Hepatic stellate cell (primary cell): ENCODE measurements at regions not wholly inside any gene's neighbourhood (a gene's known extent, or its start where the extent isn't known, plus 50 kb on each side); places are given as distances from the start of the nearest gene placed in this dataset.

ENCODE experiments used
- DNase-seq: peaks from one replicate; pipeline ENCODE4 v3.0.0; 2011; ENCODE audit warnings: low spot score

DNA sequence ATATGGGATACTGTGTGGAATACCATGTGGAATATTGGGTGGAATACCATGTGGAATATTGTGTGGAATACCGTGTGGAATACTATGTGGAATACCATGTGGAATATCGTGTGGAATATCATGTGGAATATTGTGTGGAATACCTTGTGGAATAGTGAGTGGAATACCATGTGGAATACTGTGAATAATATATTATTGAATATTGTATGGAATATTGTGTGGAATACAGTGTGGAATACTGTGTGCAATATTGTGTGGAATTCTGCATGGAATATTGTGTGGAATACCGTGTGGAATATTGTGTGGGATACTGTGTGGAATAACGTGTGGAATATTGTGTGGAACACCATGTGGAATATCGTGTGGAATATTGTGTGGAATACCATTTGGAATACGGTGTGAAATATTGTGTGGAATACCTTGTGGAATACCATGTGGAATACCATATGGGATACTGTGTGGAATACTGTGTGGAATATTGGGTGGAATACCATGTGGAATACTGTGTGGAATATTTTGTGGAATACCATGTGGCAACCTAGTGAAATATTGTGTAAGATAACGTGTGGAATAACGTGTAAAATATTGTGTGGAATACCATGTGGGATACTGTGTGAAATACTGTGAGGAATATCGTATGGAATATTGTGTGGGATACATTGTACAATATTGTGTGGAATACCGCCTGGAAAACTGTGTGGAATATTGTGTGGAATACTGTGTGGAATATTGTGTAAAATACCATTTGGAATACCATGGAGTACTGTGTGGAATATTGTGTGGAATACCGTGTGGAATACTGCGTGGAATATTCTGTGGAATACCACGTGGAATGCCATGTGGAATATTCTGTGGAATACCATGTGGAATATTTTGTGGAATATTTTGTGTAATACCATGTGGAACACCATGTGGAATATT is 133.9 kb upstream of the CHST15 start:
- DNase-seq: no peak

DNA sequence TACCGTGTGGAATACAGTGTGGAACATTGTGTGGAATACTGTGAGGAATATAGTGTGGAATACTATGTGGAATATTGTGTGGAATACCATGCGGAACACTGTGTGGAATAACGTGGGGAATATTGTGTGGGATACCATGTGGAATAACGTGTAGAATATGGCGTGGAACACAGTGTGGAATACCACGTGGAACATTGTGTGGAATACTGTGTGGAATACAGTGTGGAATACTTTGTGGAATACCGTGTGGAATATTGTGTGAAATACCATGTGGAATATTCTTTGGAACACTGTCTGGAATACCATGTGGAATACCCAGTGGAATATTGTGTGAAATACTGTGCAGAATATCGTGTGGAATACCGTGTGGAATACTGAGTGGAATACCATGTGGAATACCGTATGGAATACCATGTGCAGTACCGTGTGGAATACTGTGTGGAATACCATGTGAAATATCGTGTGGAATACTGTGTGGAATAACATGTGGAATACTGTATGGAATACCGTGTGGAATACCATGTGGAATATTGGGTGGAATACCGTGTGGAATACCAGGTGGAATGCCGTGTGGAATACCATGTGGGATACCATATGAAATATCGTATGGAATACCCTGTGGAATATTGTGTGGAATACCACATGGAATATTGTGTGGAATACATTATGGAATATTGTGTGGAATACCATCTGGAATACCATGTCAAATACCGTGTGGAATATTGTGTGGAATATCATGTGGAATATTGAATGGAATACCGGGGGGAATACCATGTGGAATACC is 133.1 kb upstream of the CHST15 start:
- DNase-seq: no peak

DNA sequence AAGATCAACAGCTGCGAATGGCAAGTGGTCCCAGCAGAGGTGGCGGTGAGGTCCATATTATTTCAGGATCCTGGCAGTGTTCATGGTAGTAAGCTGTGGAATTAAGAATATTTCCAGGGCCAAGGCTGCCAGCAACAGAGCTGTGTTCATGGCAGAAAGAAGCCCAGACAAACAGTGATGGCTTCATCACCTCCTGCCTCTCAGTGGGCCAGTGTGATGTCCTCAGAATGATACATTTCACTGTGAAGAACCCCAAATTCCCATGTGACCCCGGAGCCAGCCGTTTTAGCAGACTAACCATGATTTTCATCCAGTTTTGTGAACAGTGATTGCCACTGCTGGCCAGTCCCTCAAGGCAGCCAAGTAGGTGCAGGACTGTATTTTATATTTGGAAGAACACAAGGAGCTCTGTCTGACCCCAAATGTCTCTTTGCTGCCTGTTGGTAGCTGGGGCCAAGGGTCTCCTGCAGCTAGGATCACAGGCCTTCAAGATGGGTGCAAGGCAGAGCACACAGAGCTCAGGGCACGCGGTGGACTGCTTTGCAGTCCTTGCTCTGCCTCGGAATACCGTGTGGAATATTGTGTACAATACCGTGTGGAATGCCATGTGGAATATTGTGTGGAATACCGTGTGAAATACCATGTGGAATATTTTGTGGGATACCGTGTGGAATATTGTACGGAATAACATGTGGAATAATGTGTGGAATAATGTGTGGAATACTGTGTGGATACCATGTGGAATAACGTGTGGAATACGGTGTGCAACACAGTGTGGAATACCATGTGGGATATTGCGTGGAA is 132.3 kb upstream of the CHST15 start:
- no peak for DNase-seq

DNA sequence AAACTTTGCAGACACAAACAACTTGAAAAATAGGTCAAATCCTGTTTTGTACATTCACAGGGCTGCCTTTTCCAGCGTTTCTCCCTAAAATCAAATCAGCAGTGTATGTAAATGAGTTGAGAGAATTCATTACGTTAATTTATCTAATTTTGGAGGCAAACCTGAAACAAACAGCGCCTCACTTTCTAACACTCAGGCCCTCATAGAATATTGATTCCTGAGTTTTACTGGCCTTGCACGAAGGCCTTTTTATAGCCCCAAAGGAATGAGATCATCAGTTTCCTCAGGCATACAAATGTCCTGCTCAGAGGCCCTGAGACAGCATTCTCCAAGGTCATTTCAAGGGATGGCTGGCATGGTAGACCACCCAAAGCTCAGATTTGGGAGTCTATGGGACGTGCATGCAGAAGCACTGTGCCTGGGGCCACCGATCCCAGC is 131.7 kb upstream of the CHST15 start:
- no peak for DNase-seq

DNA sequence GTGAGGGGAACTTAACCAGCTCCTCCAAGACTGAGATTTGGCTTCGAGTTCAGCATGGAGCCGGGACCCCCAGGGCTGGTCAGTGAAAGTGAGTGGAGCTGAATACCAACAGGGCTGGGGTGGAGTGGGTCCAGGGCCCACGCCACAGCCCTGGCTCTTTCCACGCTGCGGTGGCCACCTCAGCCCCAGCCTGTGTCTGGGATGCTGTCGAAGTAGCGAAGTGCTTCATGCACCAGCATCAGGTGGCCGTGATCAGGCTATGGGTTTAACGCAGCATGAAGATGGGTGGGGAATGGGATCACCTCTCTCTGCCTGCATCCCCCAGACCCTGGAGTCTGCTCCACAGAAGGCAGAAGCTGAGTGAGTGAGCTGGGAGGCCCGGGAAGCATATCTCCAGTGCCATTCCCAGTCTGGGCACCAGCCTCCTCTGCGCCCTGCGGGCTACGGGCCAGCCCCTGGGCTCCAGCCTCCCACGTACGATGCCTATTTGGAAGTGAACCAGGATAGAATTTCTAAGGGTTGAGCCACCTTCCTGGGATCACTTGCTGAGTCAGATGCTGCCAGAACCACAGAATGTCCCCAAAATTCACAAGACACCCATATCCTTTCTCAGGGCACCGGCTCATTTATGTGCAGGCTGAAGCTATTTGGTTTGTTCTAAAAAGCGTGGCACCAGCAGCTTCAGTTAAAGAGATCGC is 131.1 kb upstream of the CHST15 start:
- no peak for DNase-seq

DNA sequence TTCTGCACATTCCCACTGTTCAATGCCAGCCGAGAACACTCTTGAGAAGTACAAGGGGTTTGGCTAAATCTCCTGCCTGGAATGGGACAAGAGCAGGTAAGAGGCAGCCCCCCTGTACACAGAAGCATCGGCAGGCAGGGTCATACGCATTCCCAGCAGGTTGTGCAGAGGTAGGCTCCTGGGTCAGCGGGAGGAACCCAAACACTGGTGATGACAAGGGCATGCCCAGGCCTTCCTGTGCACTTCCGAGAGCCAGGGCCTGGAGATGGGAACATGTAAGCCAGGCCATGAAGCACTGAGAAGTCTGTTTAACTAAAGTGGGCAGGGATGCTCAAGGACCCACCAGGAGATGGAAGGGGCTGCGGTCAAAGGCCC is 130.3 kb upstream of the CHST15 start:
- DNase-seq: no peak

DNA sequence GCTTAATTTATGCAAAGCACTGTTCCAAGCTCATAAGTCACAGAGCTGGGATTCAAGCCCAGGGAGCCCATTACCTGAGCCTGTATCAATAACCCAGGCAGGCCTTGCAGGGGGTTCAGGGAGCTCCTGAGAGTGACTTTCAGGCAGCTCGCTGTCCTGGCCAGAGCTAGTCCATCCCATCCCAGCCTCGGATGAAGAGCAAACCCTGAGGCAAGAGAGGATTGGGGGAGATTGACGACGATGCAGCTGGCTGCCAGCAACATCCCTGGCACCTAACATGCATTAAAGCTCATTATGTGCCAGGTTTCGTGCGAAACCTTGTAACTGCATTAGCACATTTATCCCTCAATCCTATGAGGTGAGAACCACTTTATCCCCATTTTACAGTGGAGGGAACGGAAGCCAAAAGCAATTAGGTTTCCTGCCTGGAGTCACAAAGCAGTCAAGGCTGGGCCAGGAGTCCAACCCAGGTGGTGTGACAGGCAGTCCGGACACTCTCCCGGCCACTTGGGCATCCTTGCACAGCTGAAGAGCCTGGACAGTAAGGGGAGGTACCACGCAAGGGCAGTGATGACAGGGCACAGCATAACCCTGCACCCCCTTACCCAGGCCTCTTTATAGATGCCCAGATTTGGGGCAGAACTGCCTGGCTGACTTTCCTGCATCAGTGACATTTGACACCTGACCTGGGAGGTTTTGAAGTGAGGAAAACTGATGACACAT is 129.8 kb upstream of the CHST15 start:
- no peak for DNase-seq

DNA sequence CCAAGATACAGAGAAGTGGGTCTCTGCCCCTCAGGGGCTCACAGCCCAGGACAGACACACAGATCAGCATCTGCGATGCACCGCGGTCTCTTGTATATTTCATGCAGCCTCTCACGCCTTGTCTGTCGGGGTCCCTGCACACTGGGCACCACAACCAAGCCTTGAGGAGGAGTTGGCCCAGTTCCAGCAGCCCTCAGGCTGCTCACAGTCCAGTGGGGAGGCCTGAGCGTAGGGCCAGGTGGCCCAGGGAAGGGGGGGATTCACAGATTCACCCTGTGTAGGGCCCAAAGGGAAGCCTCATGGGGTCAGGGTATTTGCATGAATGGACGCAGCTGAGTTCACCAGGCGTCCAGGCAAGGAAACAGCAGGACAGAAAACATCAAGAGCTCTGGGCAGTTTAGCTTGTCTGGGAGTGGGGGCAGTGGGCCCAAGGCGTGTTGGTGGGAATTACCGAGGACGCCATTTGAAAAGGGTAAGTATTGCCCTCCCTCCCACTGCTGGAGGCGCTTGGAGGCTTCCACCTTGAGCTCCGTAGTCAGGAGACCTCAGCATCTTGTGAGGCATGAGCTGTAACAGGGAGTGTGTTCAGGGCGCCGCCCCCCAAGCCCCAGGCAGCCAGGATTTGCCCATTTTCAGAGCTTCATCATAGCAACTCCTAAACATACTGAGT is 129.1 kb upstream of the CHST15 start:
- no peak for DNase-seq

DNA sequence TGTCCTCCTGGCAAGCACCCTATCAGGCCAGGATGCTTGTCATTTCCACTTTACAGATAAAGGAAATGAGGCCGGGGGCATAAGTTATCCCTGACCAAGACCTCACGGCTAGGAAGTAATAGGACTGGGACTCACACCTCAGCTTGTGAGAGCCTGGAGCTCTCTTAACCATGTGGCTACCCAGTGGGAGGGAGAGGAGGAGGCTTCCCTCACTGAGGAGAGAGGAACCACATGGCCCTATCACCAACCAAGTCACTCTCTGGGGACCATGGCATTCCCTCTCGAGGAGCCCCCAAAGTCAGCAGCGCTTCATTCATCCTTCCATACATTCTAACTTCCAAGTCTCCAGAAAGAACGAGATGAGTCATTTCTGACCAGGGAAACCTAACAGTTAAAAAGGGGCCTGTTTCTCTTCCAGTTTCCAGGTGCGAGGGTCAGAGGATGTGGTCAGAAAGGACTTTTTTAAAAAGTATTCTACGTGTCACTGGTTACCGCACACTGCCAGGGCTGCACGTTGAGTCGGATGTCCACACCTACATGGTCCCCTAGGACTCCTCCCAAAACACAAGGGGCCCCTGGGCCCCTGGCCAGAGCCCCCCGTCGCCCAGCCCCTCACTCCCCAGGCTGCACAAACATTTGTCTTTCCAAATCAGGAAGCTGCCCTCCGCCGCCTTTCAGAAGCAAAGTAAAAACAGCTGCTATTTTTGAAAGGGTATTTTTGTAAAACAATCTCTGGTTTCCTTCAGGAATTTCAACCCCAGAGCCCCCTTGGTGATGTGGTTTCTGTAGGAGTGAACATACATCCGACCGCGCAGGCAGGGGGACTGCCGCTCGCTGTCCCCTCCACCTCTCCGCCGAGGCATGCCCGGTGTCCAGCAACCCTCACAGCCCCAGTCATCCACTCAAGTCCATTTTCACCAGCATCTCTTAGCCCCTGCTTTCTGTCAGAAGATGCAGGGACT is 128.2 kb upstream of the CHST15 start:
- DNase-seq: no peak

DNA sequence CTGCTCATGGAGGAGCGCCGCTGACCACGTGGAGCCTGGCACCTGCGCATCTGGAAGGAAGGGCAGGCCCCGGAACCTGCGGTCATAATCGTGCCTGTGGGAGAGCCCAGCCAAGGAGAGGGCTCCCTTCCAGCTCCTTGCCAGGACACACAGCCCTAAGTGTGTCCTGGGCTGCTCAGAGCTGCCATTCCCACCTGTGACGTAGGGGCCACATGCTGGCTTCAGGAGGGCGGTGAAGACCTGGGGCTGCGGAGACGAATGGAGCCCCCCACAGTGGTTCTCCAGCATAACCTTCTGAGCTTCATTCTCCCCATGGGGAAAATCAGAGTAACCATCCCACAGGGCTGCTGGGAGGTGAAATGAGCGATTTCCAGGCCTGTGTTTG is 127.6 kb upstream of the CHST15 start:
- DNase-seq: no peak

DNA sequence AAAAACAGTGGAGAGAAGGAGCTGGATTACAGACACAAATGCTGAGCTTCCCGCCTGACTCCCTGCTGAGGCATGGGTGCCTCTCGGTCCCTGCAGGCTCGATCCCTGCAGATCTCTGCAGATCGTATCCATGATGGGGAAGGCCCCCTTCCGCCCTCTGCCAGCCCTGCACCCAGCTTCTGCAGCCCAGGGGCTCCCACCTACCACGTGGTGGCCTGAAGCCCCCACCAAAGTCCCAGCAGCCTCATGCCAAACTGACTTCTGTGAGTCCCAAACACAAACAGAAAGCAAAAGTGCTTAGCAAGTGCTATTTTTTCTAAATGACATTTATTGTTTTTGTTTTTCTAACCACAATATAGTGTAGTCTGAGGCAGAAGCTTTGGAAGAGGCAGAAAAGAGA is 127.1 kb upstream of the CHST15 start:
- no peak for DNase-seq

DNA sequence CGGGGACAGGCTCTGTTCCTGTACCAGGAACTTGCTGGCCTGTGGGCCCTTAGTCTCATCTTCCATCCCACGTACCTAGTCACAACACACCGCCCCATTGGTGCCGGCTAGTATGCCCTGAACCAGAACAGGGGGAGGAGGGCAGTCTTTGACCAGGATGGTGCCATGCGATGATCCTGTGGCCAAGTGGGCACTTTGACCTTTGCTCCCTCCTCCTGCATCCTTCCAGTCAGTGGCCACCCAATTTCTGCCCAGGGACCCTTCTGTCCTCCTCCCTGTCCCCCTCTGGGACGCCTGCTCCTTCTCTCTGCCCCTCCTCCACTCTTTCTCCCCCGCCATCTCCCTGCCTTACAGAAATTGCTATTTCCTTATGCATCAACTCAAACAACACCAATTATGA is 126.3 kb upstream of the CHST15 start:
- no peak for DNase-seq

DNA sequence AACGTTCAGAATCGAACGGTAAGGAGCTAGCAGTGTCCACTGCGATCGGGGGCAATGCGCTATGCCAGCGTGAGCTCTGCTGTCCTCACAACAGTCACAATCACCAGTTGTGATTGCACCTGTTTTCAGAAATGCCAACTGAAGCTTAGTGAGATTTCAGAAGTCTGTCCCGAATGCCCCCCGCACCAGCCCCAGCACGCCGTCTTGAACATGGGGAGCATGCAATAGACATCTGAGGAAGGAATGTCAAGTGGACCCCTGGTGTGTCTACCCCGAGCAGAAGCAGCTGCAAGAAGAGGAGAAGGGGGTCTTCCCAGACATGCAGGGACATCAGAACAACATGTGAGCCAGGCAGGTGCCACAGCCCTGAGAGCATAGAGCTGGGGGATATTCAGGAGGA is 125.7 kb upstream of the CHST15 start:
- no peak for DNase-seq

DNA sequence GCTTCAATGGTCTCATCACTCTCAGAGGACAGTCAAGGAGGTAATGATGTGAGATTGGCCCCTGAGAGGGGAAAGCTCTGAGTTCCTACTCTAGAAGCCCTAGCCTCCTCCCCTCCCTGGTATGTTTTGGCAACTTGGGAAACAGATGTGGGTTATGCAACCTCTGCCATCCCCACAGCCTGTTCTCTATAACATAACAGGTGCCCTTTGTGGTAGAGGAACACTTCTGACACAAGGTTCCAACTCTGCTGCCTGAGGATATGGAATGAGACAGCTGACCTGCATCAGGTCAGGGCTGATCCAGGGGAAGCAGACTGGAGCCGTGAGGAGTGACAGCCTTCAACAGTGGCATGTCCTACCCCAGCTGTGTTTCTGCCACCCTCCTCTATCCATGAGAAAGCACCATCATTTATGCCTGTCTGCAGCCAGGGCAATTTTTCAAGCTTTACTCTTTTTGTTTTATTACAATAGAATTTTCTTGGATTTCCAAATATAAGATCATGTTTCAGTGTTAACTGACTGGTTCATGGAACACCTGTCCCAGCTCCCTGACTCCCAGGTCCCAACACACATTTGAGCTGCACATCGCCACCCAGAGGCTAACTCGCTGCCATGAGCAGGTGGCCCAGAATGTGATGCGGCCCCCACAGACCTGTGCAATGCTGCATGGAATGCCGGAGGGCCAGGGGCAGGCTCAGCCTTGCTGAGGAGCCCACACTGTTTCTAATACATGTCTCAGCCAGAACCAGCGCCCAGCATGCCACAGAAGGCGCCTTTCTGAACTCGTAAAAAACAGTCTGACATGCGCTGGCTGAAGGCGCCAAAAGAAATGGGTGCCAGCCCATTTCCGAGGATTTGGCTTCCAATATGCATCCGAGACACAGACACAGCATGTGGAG is 124.8 kb upstream of the CHST15 start:
- DNase-seq: no peak

DNA sequence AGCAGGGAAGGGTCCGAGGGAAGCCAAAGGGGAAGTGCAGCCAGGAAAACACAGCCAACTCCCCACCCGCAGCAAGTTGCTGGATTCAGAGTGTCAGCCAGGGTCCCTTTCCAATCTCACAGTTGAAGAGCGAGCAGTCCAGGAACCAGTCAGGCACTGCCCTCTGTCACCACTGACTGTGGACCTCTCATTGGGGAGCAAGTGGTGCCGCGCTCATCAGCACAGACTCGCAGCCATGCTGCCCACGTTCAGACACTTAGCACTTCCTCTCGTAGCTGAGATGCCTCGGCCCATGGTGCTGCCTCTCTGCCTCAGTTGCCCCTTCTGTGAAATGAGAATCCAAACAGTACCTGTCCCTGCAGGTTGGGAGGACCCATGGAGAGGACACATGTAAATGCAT is 123.6 kb upstream of the CHST15 start:
- no peak for DNase-seq

DNA sequence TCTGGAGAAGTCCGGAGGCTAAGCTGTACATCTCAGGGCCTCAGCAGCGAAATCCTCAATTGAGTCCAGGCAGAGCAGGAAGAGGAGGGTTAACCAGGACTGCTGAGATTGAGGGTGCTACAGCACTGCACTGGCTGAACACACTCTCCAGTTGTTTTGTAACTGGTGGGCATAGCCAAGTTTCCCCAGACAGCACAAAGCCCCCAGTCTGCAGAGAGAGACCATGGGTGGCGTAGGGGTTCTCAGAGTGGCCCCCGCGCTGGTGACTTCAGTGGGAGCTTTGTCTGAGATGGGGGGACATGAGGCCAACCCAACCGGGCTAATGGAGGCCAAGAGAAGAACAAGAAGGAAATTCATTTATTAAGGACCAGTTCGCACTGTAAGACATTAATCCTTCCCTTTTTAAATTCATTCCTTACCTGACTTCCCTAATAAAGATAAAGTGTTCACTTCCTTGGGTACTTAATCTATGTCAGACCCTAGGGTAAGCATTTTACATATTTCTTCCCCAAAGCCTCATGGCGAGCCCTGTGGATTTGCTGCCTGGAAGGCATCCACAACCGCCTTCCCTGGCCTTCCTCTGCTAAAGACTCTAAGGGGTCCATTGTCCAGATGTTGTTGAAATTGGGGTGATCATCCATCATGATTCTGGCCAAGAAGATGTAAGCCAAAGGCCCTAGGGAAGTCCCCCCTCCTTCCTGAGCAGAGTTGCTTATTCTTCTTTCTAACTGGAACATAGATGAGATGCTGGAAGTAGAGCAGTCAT is 121.4 kb upstream of the CHST15 start:
- no peak for DNase-seq

DNA sequence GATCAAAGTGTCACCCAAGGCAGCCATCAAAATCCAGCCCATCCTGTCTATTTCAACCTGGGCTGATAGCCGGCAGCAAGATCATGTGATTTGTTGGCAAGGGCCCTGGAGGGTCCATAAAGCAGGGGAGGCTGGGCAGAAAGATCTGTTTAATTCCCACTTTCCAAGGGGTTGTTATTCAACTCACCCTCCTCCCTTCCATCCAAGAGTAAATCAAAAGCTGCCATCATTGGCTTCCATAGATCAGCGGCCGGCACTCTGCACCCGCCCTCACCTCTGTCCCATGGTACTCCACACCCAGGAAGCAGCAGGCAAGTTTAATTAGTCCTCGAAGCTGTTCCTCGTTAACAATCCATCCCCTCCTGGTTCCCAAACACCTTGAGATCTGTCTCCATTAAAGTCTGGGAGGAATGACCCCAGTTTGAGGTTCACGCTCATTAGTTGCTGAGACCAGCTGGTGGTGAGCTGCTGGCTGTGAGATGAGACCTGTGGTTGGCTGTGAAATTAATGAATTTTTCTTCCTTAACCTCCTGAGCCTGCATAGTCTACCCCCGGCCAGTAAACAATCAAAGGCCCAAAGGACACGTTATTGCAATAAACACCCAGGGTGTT is 120.6 kb upstream of the CHST15 start:
- no peak for DNase-seq
